Activated T-helper 1 cell treated with anti-CD3 and anti-CD28 coated beads, Interleukin-12 subunit alpha, Interleukin-12 subunit beta, Interleukin-2, Interleukin-4 antibody, amounts not matched to agents 30 ng/mL and 10 ng/mL and 1 ng/mL, durations not matched to agents 14 hours and 24 hours and 36 hours (primary cell): ENCODE measurements at regions not wholly inside any gene's neighbourhood (a gene's known extent, or its start where the extent isn't known, plus 50 kb on each side); places are given as distances from the start of the nearest gene placed in this dataset.
"Not testable (repeated sequence)": the region's sequence is repeated elsewhere in the genome, so short reads cannot be mapped to it uniquely, and the experiment has no call there.

Experiments used
- DNase-seq: peaks from one replicate; pipeline ENCODE4 v3.0.0; 2021; ENCODE audit warnings: low spot score
- H3K27ac Mint-ChIP-seq: one replicate; pipeline ENCODE4 v1.8.0; 2021; ENCODE audit warnings: mild to moderate bottlenecking, mixed read lengths
- H3K27me3 Mint-ChIP-seq: one replicate; pipeline ENCODE4 v1.8.0; 2022; ENCODE audit warnings: mild to moderate bottlenecking, moderate library complexity, mixed read lengths; ENCODE audit not compliant: insufficient read depth
- H3K36me3 Mint-ChIP-seq: one replicate; pipeline ENCODE4 v1.8.0; 2021; ENCODE audit warnings: low read depth, mixed read lengths
- H3K4me1 Mint-ChIP-seq: one replicate; pipeline ENCODE4 v1.8.0; 2021; ENCODE audit warnings: low read depth, mixed read lengths
- H3K4me3 Mint-ChIP-seq: one replicate; pipeline ENCODE4 v1.8.0; 2021; ENCODE audit warnings: mild to moderate bottlenecking, moderate library complexity, mixed read lengths
- H3K9me3 Mint-ChIP-seq: one replicate; pipeline ENCODE4 v1.8.0; 2021; ENCODE audit warnings: mixed read lengths
- intact Hi-C: fragments of 100-400 bp; cut with micrococcal nuclease; formaldehyde crosslinking; loops from one replicate; pipeline ENCODE4 v1.15.1; 2024

GRCh38 chr2:21194147-21194546 is 70.4 kb downstream of the TDRD15 start:
- intact Hi-C loops = no loop called here
- Mint-ChIP-seq H3K4me1 (no peaks in the 10 kb centered on the region), H3K9me3 (no peaks in the 10 kb centered on the region), H3K4me3 (no peak overlapping the region), H3K27ac (no peak overlapping the region), H3K27me3 (no peaks in the 10 kb centered on the region), H3K36me3 (no peaks in the 10 kb centered on the region)
- no peak for DNase-seq

- H3K9me3 Mint-ChIP-seq = no peaks in the 10 kb centered on the region
- no peaks in the 10 kb centered on the region for H3K27me3 Mint-ChIP-seq
- no peaks in the 10 kb centered on the region for H3K4me1 Mint-ChIP-seq
- intact Hi-C loops = no loop called here
- H3K4me3 Mint-ChIP-seq = no peak overlapping the region
- no peak overlapping the region for H3K27ac Mint-ChIP-seq
- no peak for DNase-seq
- no peaks in the 10 kb centered on the region for H3K36me3 Mint-ChIP-seq
Observed at GRCh38 chr2:21194858-21195271, 71.1 kb downstream of the TDRD15 start.

- Mint-ChIP-seq H3K27ac (no peak overlapping the region), H3K9me3 (no peaks in the 10 kb centered on the region), H3K4me1 (no peaks in the 10 kb centered on the region), H3K27me3 (no peaks in the 10 kb centered on the region), H3K4me3 (no peak overlapping the region), H3K36me3 (no peaks in the 10 kb centered on the region)
- no peak for DNase-seq
- intact Hi-C loops = no loop called here
Observed at GRCh38 chr2:21195326-21195725, 71.6 kb downstream of the TDRD15 start.

DNA sequence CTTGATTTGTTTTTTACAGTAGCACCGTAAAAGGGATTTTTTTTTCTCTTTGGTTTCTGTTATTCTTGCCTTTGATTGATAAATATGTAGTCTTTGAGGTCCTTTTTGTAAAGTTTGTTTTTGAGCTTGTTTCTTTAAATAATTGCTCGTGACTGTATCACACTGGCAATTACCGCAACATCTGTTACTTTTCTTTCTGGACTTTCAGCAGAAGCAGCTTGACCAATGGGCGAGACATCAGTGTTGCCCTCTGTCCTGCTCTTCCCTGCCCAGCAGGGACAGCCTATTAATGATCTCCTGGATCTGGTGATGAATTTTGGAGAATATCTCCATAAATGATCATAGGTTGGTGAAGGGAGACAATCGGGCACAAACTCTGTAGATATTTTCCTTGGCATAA is 74.9 kb downstream of the TDRD15 start:
- intact Hi-C loops = no loop called here
- no peaks in the 10 kb centered on the region for H3K4me1 Mint-ChIP-seq
- H3K27ac Mint-ChIP-seq = no peak overlapping the region
- no peak overlapping the region for H3K4me3 Mint-ChIP-seq
- no peaks in the 10 kb centered on the region for H3K9me3 Mint-ChIP-seq
- no peaks in the 10 kb centered on the region for H3K36me3 Mint-ChIP-seq
- H3K27me3 Mint-ChIP-seq = no peaks in the 10 kb centered on the region
- DNase-seq = no peak

GRCh38 chr2:21203976-21204375 is 80.2 kb downstream of the TDRD15 start:
- H3K4me3 Mint-ChIP-seq = no peak overlapping the region
- no peaks in the 10 kb centered on the region for H3K36me3 Mint-ChIP-seq
- intact Hi-C loops = no loop called here
- no peak overlapping the region for H3K27ac Mint-ChIP-seq
- H3K27me3 Mint-ChIP-seq = no peaks in the 10 kb centered on the region
- H3K9me3 Mint-ChIP-seq = no peaks in the 10 kb centered on the region
- no peaks in the 10 kb centered on the region for H3K4me1 Mint-ChIP-seq
- no peak for DNase-seq

DNA sequence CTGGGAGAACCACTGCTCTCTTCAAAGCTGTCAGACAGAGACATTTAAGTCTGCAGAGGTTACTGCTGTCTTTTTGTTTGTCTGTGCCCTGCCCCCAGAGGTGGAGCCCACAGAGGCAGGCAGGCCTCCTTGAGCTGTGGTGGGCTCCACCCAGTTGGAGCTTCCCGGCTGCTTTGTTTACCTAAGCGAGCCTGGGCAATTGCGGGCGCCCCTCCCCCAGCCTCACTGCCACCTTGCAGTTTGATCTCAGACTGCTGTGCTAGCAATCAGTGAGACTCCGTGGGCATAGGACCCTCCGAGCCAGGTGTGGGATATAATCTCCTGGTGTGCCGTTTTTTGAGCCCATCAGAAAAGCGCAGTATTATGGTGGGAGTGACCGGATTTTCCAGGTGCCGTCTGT is 90.3 kb downstream of the TDRD15 start:
- intact Hi-C loops, H3K27me3 Mint-ChIP-seq, DNase-seq, H3K9me3 Mint-ChIP-seq, H3K27ac Mint-ChIP-seq, H3K4me1 Mint-ChIP-seq, H3K4me3 Mint-ChIP-seq, H3K36me3 Mint-ChIP-seq: not testable (repeated sequence)

- Mint-ChIP-seq H3K4me1 (no peaks in the 10 kb centered on the region), H3K4me3 (no peak overlapping the region), H3K9me3 (peaks cover 3% of the 10 kb centered on the region), H3K27me3 (no peaks in the 10 kb centered on the region), H3K27ac (no peak overlapping the region), H3K36me3 (no peaks in the 10 kb centered on the region)
- intact Hi-C loops = no loop called here
- DNase-seq = no peak
Observed at GRCh38 chr2:21217442-21217841, 93.7 kb downstream of the TDRD15 start.

GRCh38 chr2:21220930-21221329 is 97.2 kb downstream of the TDRD15 start:
- no peaks in the 10 kb centered on the region for H3K36me3 Mint-ChIP-seq
- H3K4me1 Mint-ChIP-seq = no peaks in the 10 kb centered on the region
- no peaks in the 10 kb centered on the region for H3K27me3 Mint-ChIP-seq
- no peak for DNase-seq
- H3K9me3 Mint-ChIP-seq = peaks cover 2% of the 10 kb centered on the region
- intact Hi-C loops = no loop called here
- no peak overlapping the region for H3K27ac Mint-ChIP-seq
- H3K4me3 Mint-ChIP-seq = no peak overlapping the region

GRCh38 chr2:21223618-21224017 is 99.8 kb downstream of the TDRD15 start:
- no peak for DNase-seq
- intact Hi-C loops = no loop called here

DNA sequence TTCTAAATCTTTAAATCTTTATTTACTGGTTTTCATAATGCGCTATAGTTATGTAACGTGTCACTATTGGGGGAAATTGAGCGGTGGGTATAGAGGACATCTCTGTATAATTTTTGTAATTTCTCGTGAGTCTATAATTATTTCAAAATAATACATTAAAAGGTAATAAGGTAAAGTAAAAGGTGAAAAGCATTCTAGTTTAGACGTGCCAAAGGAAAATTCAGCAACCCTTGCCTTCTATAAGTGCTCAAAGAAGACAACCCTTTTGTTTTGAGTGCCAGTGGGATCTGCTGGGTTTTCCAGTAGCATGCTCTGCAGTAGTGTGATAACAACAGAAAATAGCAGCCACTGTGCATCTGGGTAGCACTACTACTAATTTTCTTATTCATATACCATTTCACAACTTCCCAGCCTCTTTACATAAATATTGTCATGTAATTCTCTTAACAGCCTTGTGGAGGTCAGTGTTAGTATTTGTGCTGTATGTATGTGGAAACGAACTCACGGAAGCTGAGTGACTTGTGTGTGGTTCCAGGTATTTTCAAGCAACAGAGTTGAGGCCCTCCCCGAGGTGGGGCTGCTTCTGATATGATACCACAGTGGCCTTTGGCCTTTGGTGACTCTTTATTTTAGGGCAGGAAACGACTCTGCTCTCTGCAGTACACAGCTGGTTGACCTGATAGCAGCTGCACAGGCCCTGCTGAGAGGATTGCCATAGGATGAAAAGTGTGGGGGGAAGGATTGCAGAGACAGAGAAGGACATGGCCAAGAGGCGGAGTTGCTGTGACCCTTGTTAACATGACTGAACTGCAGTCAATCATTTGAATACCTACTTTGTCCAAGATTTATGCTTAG is 104.5 kb downstream of the TDRD15 start:
- no peaks in the 10 kb centered on the region for H3K4me1 Mint-ChIP-seq
- intact Hi-C loops = loop anchor here (2.0 kb wide), 1 partner anchor 37 kb away; no protein-coding TSS in a partner anchor
- no peak overlapping the region for H3K4me3 Mint-ChIP-seq
- H3K9me3 Mint-ChIP-seq = no peaks in the 10 kb centered on the region
- no peaks in the 10 kb centered on the region for H3K27me3 Mint-ChIP-seq
- H3K27ac Mint-ChIP-seq = no peak overlapping the region
- DNase-seq = no peak
- H3K36me3 Mint-ChIP-seq = no peaks in the 10 kb centered on the region

More at GRCh38 chr2:21223618-21224017, 99.8 kb downstream of the TDRD15 start:
- H3K4me1 Mint-ChIP-seq = no peaks in the 10 kb centered on the region
- no peaks in the 10 kb centered on the region for H3K36me3 Mint-ChIP-seq
- H3K27ac Mint-ChIP-seq = no peak overlapping the region
- H3K9me3 Mint-ChIP-seq = no peaks in the 10 kb centered on the region
- no peak overlapping the region for H3K4me3 Mint-ChIP-seq
- no peaks in the 10 kb centered on the region for H3K27me3 Mint-ChIP-seq

DNA sequence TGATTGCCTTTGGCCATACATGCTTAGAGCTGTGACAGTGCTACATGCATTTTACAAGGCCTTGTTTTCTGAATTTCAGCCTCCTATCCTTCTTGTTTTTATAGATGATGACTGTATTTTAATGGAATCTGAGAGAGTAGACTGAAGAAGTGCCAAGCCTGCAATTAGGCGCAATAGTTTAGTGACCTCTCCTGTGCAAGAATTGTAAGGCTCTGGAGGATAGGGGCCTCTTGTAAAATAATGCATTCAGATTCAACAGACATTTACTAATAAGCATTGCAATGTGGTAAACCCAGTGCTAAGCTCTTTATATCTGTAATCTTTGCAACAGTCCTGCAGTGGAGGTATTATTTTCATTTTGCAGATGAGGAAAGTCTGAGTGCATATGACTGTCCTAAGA is 105.5 kb downstream of the TDRD15 start:
- Mint-ChIP-seq H3K4me3 (no peak overlapping the region), H3K4me1 (no peaks in the 10 kb centered on the region), H3K9me3 (no peaks in the 10 kb centered on the region), H3K27me3 (no peaks in the 10 kb centered on the region), H3K36me3 (no peaks in the 10 kb centered on the region), H3K27ac (no peak overlapping the region)
- no peak for DNase-seq
- intact Hi-C loops = loop anchor here (2.0 kb wide), 1 partner anchor 39 kb away; no protein-coding TSS in a partner anchor

DNA sequence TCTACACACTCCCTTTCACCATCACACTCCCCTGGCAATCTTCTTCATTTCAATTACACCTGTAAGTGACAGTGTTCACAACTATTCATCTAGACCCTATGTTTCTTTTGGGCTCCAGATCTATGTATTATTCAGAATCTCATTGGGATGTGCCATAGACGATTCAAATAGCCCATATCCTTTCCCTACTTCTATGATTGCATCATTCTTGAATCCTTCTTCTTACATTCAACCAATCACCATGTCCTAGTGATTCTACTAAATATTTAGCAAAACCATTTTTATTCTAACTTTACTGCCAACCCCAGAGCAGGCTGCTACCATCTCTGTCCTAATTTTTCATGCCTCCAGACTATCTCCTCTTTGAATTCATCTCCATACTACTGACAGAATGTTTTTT is 106.4 kb downstream of the TDRD15 start:
- Mint-ChIP-seq H3K4me3 (no peak overlapping the region), H3K36me3 (no peaks in the 10 kb centered on the region), H3K27ac (no peak overlapping the region), H3K4me1 (no peaks in the 10 kb centered on the region), H3K9me3 (no peaks in the 10 kb centered on the region), H3K27me3 (no peaks in the 10 kb centered on the region)
- intact Hi-C loops = no loop called here
- no peak for DNase-seq

GRCh38 chr2:21231985-21232384 is 108.2 kb downstream of the TDRD15 start:
- no peaks in the 10 kb centered on the region for H3K9me3 Mint-ChIP-seq
- no peak overlapping the region for H3K27ac Mint-ChIP-seq
- no peak overlapping the region for H3K4me3 Mint-ChIP-seq
- intact Hi-C loops = no loop called here
- no peak for DNase-seq
- no peaks in the 10 kb centered on the region for H3K36me3 Mint-ChIP-seq
- no peaks in the 10 kb centered on the region for H3K4me1 Mint-ChIP-seq
- H3K27me3 Mint-ChIP-seq = no peaks in the 10 kb centered on the region

- no peaks in the 10 kb centered on the region for H3K4me1 Mint-ChIP-seq
- no peak for DNase-seq
- no peaks in the 10 kb centered on the region for H3K9me3 Mint-ChIP-seq
- H3K36me3 Mint-ChIP-seq = no peaks in the 10 kb centered on the region
- H3K27ac Mint-ChIP-seq = no peak overlapping the region
- intact Hi-C loops = no loop called here
- H3K27me3 Mint-ChIP-seq = no peaks in the 10 kb centered on the region
- H3K4me3 Mint-ChIP-seq = no peak overlapping the region
Observed at GRCh38 chr2:21233194-21233593, 109.4 kb downstream of the TDRD15 start.
